GM20000 (cell line): ENCODE measurements at regions not wholly inside any gene's neighbourhood (a gene's known extent, or its start where the extent isn't known, plus 50 kb on each side); places are given as distances from the start of the nearest gene placed in this dataset.
"Not testable (repeated sequence)": the region's sequence is repeated elsewhere in the genome, so short reads cannot be mapped to it uniquely, and the experiment has no call there.

Experiments
- DNase-seq: peaks from one replicate; pipeline ENCODE4 v3.0.0; 2012; ENCODE audit warnings: low spot score
- TF ChIP-seq, protein P1 (sequence below): IDR thresholded peaks from 2 replicates; pipeline ENCODE4 v1.5.1; 2012; ENCODE audit warnings: mild to moderate bottlenecking, control low read depth; ENCODE audit errors: extremely low read depth, missing control alignments

DNA sequence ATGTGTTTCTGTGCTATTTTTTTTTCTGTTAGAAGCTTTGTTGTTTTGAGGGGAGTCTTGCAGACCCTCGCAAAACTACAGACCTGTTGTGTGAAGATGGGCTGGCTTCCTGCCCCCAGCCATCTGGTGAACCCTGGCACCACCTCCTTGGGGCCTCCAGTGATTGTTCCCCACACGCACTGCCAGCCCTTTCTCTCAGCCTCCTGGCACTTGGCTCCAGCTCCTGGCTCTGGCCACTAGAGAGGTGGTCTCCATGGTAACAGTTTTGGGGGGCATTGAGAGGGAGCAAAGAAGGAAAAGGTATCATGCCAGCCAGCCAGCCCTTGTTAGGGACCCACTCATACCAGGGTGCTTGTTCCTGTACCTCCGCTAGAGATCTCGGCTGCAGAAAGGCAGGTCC lies 176.4 kb upstream of the RPH3A start:
- TF ChIP-seq, protein P1, sequence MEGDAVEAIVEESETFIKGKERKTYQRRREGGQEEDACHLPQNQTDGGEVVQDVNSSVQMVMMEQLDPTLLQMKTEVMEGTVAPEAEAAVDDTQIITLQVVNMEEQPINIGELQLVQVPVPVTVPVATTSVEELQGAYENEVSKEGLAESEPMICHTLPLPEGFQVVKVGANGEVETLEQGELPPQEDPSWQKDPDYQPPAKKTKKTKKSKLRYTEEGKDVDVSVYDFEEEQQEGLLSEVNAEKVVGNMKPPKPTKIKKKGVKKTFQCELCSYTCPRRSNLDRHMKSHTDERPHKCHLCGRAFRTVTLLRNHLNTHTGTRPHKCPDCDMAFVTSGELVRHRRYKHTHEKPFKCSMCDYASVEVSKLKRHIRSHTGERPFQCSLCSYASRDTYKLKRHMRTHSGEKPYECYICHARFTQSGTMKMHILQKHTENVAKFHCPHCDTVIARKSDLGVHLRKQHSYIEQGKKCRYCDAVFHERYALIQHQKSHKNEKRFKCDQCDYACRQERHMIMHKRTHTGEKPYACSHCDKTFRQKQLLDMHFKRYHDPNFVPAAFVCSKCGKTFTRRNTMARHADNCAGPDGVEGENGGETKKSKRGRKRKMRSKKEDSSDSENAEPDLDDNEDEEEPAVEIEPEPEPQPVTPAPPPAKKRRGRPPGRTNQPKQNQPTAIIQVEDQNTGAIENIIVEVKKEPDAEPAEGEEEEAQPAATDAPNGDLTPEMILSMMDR: no peak
- DNase-seq: no peak

DNA sequence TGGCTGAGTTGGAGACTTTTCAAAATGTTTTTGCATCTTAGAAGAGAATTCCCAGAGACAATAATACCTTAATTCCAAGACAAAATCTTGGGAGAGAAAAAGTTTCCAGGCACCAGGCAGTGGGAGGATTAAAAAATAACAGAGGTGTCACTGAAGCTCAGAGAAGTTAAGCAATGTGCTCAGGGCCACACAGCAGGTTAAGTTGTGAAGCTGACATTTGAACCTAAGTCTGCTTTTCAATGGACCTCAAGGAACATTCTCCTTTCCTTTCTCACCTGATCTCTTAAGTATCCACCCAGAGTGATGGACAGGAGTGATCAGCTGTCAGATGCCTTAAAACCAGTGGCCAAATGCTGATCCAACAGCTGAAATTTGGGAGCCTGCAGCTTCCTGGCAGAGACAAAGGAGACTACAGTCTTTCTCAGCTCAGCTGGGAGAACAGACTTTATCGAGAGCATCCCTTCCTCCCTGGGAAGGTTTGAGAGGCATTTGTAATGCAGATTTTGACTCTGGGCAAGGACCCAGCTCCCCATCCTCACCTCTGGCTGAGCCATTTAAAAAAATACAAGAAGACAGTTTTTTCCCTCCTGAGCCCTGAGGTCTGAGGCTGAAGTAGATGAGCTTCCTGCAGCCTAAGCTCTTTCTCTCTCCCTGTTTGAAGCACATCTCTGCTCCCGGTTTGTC lies 174.9 kb upstream of the RPH3A start:
- DNase-seq: no peak
- TF ChIP-seq, protein P1: no peak

DNA sequence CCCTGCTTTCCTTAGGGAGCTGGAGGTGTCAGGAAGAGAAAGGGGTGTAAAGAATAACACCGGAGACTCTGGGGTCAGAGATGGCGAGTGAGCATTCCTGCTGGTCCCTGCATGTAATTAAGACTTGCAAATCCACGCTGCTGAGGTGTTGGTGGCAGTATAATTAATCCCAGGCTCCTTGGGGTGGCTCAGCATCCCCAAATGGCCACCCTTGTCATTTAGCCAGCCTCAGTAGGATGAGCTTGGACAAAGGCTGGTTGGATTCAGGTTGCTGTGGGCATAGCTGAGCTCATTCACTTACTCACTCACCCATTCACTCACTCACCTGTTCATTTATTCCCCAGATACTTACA lies 174.4 kb upstream of the RPH3A start:
- TF ChIP-seq, protein P1: no peak
- DNase-seq: no peak

DNA sequence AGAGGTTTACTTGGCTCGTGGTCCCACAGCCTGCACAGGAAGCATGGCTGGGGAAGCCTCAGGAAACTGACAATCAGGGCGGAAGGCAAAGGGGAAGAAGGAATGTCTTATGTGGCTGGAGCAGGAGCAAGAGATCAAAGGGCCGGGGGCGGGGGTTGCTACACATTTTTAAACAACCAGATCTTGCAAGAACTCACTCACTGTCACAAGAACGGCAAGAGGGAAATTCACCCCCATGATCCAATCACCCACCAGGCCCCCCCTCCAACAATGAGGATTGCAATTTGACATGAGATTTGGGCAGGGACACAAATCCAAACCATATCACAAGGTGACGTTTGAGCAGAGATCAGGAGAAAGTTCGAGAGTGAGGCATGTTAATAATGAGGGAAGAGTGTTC lies 163.7 kb upstream of the RPH3A start:
- DNase-seq: no peak
- TF ChIP-seq, protein P1: no peak

DNA sequence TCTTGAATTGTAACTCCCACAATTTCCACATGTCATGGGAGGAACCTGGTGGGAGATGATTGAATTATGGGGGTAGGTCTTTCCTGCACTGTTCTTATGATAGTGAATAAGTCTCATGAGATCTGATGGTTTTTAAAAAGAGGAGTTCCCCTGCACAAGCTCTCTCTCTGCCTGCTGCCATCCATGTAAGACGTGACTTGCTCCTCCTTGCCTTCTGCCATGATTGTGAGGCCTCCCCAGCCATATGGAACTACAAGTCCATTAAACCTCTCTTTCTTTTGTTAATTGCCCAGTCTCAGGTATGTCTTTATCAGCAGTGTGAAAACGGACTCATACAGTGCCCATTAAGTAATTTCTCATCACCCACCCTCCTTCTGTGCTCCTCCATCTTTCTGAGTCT lies 159.6 kb upstream of the RPH3A start:
- DNase-seq: not testable (repeated sequence)

DNA sequence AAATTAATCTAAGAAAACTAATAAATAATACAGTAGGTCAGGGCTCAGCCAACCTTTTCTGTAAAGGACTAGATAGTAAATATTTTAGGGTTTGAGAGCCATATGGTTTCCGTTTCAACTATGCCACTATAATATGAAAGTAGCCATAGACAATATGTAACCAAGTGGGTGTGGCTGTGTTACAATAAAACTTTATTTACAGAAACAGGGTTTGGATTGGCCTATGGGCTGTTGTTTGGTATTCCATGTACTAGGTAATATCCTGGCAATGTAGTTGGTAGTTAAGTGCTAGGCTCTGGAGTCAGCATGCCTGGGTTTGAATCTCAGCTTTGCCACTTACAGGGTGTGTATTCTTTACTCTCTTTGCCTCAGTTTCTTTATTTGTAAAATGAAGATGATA lies 156.5 kb upstream of the RPH3A start:
- no peak for DNase-seq
- TF ChIP-seq, protein P1: no peak

DNA sequence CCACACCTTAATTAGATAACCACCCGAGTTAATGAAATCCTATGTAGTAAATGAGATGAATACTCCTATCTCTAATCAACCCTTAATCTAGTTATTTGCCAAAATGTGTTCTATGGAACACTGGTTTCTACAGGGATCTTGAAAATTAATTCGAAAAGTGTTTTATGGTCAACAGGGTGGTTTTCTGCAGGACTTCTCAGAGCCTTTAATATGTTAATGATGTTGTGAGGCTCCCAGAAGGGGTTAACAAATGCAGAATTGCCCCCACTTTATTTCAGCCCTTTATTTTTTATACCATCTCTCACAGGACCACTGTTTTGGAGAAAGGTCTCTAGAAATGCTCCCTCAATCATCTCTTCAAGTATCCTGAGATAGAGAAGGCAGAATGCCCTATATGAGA lies 153.1 kb upstream of the RPH3A start:
- TF ChIP-seq, protein P1: no peak
- no peak for DNase-seq

DNA sequence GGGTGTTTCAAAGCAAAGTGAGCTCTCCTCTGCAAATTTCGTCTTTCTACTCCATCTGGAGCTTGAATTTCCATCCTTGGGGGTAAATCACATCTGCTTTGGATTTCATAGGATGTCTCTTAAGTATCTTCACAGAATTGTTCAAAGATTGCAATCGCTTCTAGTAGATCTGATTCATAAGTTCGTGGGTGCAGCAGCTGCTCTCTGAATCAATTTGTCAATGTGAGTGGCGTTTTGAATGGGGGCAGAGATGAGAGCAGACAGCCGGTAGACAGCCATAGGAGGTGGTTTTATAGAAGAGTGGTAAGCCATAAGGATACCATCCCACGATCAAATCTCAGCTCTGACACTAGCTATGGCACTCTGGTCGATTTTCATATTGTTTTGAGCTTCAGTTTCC lies 146.0 kb upstream of the RPH3A start:
- DNase-seq: no peak
- TF ChIP-seq, protein P1: no peak
